NCI-H1417 treated with DMSO at 0.1 percent for 48 hours (cell line): ENCODE measurements at regions not wholly inside any gene's neighbourhood (a gene's known extent, or its start where the extent isn't known, plus 50 kb on each side); places are given as distances from the start of the nearest gene placed in this dataset.
"Not testable (repeated sequence)": the region's sequence is repeated elsewhere in the genome, so short reads cannot be mapped to it uniquely, and the experiment has no call there.

Experiments used
- DNase-seq: peaks from one replicate; lab custom pipeline; 2025; lab: John Stamatoyannopoulos, UW

GRCh38 chrX:115840729-115841409 lies 279.9 kb downstream of the PLS3 start:
- DNase-seq = not testable (repeated sequence)

- DNase-seq = not testable (repeated sequence)
Observed at GRCh38 chrX:115850986-115851385, 290.0 kb downstream of the PLS3 start.

- not testable (repeated sequence) for DNase-seq
Observed at GRCh38 chrX:115853260-115853659, 292.3 kb downstream of the PLS3 start.

- DNase-seq = not testable (repeated sequence)
Observed at GRCh38 chrX:115881170-115881569, 289.4 kb upstream of the AGTR2 start.

- DNase-seq = not testable (repeated sequence)
Observed at GRCh38 chrX:115884121-115884520, 286.4 kb upstream of the AGTR2 start.

- DNase-seq = not testable (repeated sequence)
Observed at GRCh38 chrX:115888041-115888440, 282.5 kb upstream of the AGTR2 start.

GRCh38 chrX:115888519-115888918 lies 282.0 kb upstream of the AGTR2 start:
- DNase-seq = not testable (repeated sequence)

- no peak for DNase-seq
Observed at GRCh38 chrX:115889121-115889890, 281.2 kb upstream of the AGTR2 start.

GRCh38 chrX:115892056-115892708 lies 278.4 kb upstream of the AGTR2 start:
- no peak for DNase-seq

- DNase-seq = peak; percentile 90
Observed at GRCh38 chrX:115892787-115893671, 277.5 kb upstream of the AGTR2 start.

GRCh38 chrX:115894087-115894486 lies 276.5 kb upstream of the AGTR2 start:
- DNase-seq = peak; percentile 61

- no peak for DNase-seq
Observed at GRCh38 chrX:115895678-115896329, 274.7 kb upstream of the AGTR2 start.

GRCh38 chrX:115896362-115896761 lies 274.2 kb upstream of the AGTR2 start:
- DNase-seq = no peak

- DNase-seq = no peak
Observed at GRCh38 chrX:115897956-115898355, 272.6 kb upstream of the AGTR2 start.

- peak; percentile 84 for DNase-seq
Observed at GRCh38 chrX:115898382-115899001, 272.1 kb upstream of the AGTR2 start.

- DNase-seq = no peak
Observed at GRCh38 chrX:115900425-115900824, 270.1 kb upstream of the AGTR2 start.

- DNase-seq = no peak
Observed at GRCh38 chrX:115901241-115901640, 269.3 kb upstream of the AGTR2 start.

GRCh38 chrX:115902995-115903394 lies 267.5 kb upstream of the AGTR2 start:
- DNase-seq = no peak

GRCh38 chrX:115906276-115906675 lies 264.3 kb upstream of the AGTR2 start:
- no peak for DNase-seq

- DNase-seq = no peak
Observed at GRCh38 chrX:115906881-115907280, 263.7 kb upstream of the AGTR2 start.

- no peak for DNase-seq
Observed at GRCh38 chrX:115909017-115909416, 261.5 kb upstream of the AGTR2 start.
